Lung (tissue), 11 donors: ENCODE measurements at regions not wholly inside any gene's neighbourhood (a gene's known extent, or its start where the extent isn't known, plus 50 kb on each side); places are given as distances from the start of the nearest gene placed in this dataset.

Experiments used
- ATAC-seq: fragments of 200-7000 bp; cut with Tn5 transposase; one replicate; pipeline ENCODE4 v1.9.1; 2020; ENCODE audit warnings: moderate number of reproducible peaks; ENCODE audit not compliant: insufficient read depth, low FRiP score
- DNase-seq, 3 donors: peaks; one replicate each; pipeline ENCODE4 v3.0.0-alpha.2; 2013 to 2017
- H3K27ac ChIP-seq, 2 donors: one replicate each; pipeline ENCODE4 v1.5.1; 2013; ENCODE audit warnings: mild to moderate bottlenecking in 2 of 2, moderate library complexity in 2 of 2, control low read depth in 1 of 2, inconsistent platforms in 1 of 2, low read depth in 1 of 2, low read length in 1 of 2
- H3K27me3 ChIP-seq, 3 donors: one replicate each; pipeline ENCODE4 v1.5.1; 2013; ENCODE audit warnings: low read length in 2 of 3; ENCODE audit not compliant: control insufficient read depth in 3 of 3, insufficient read depth in 3 of 3
- H3K36me3 ChIP-seq, 4 donors: one replicate each; pipeline ENCODE4 v1.5.1; 2013; ENCODE audit warnings: low read length in 4 of 4, mild to moderate bottlenecking in 1 of 4, moderate library complexity in 1 of 4; ENCODE audit not compliant: control insufficient read depth in 4 of 4, insufficient read depth in 4 of 4
- H3K4me1 ChIP-seq, 5 donors: one replicate each; pipeline ENCODE4 v1.5.1; 2013; ENCODE audit warnings: low read length in 5 of 5, mild to moderate bottlenecking in 2 of 5, moderate library complexity in 1 of 5; ENCODE audit not compliant: control insufficient read depth in 5 of 5, insufficient read depth in 5 of 5
- H3K4me3 ChIP-seq: one replicate; pipeline ENCODE4 v1.5.1; 2013; ENCODE audit warnings: mild to moderate bottlenecking, control low read depth, moderate library complexity
- H3K9ac ChIP-seq, 2 donors: one replicate each; pipeline ENCODE4 v1.5.1; 2013; ENCODE audit warnings: low read length in 2 of 2, control low read depth in 1 of 2; ENCODE audit not compliant: insufficient read depth in 1 of 2
- H3K9me3 ChIP-seq, 4 donors: one replicate each; pipeline ENCODE4 v1.5.1; 2013; ENCODE audit warnings: low read length in 3 of 4, mild to moderate bottlenecking in 1 of 4, moderate library complexity in 1 of 4; ENCODE audit not compliant: control insufficient read depth in 4 of 4, insufficient read depth in 3 of 4
- WGBS, 2 donors: extraction: QIAGEN DNeasy Blood & Tissue Kit; methylation state at CpG; one replicate each; pipeline ENCODE4 v1.1.7; 2013; 5-methylcytosine and 5-hydroxymethylcytosine counted together
- TF ChIP-seq, protein P1 (sequence below): IDR thresholded peaks from 2 replicates; pipeline ENCODE4 v1.5.1; 2012; ENCODE audit warnings: mild to moderate bottlenecking; ENCODE audit errors: control extremely low read depth, extremely low read depth
- donor health status: control.
- donor health status: control.
- donor health status: Bipolar disorder and iron deficiency.
- donor health status: healthy.
- donor health status: DM: yes; HTN: yes; CAD: no.

DNA sequence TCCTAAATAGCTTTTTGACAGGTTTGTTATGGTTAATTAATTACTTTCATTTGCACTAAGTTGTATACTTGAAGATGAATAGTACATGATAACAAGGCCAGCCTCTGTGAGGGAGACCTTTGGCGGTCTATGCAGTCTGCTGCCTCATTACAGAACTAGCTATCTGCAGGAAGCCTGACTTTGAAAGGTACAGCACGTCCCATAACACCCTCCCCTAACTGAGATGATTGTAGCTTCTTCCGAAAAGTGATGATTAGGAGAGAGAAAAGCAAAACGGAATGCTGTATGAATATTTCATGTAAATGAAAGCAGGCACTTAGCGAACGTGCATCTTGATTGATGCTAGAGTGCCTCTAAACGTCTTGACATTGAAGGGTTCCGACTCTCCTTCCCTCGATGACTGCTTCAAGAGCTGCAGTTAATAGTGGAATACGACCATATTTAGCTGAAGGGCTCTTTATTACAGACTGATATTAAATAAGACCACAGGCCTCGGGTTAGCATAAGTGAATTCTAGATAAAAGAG, 116.2 kb upstream of the TMCO5A start:
- no peaks in the 10 kb centered on the region for H3K4me1 ChIP-seq
- ATAC-seq: no peak
- H3K27me3 ChIP-seq: no peaks in the 10 kb centered on the region
- 53 to 70% methylated on average over 11 of the region's 11 CpGs for WGBS, 2 donors
- DNase-seq: peak in 2 of 3 donors; percentile 10 to 28
- no peak overlapping the region for H3K9ac ChIP-seq
- no peak overlapping the region for H3K4me3 ChIP-seq
- no peaks in the 10 kb centered on the region for H3K9me3 ChIP-seq
- TF ChIP-seq, protein P1, sequence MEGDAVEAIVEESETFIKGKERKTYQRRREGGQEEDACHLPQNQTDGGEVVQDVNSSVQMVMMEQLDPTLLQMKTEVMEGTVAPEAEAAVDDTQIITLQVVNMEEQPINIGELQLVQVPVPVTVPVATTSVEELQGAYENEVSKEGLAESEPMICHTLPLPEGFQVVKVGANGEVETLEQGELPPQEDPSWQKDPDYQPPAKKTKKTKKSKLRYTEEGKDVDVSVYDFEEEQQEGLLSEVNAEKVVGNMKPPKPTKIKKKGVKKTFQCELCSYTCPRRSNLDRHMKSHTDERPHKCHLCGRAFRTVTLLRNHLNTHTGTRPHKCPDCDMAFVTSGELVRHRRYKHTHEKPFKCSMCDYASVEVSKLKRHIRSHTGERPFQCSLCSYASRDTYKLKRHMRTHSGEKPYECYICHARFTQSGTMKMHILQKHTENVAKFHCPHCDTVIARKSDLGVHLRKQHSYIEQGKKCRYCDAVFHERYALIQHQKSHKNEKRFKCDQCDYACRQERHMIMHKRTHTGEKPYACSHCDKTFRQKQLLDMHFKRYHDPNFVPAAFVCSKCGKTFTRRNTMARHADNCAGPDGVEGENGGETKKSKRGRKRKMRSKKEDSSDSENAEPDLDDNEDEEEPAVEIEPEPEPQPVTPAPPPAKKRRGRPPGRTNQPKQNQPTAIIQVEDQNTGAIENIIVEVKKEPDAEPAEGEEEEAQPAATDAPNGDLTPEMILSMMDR: no peak
- H3K36me3 ChIP-seq: no peaks in the 10 kb centered on the region
- H3K27ac ChIP-seq: no peak overlapping the region

DNA sequence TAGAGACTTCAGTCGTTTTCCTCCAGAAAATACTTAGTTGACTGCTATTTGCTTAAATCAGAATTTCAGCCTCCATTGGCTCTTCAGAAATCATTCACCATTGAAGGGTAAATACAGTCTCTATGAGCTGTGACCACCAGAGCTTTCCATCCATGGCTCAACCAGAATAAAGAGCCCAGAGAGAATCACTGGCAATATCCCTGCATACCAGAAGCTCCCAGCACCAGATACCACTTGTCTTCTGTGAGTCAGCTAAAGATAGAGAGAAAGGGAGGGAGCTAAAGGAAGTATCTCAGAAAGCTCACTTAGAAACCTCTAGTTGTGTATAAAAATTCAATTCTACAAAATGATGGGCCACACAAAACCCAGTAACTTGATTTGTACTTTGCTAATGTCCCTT, 115.2 kb upstream of the TMCO5A start:
- Histone ChIP-seq H3K9ac (no peak overlapping the region), H3K27ac (no peak overlapping the region), H3K4me1 (no peaks in the 10 kb centered on the region), H3K27me3 (no peaks in the 10 kb centered on the region), H3K9me3 (no peaks in the 10 kb centered on the region), H3K36me3 (no peaks in the 10 kb centered on the region), H3K4me3 (no peak overlapping the region)
- 81 to 82% methylated on average over 1 of the region's 1 CpG for WGBS, 2 donors
- TF ChIP-seq, protein P1: no peak
- DNase-seq (no peak), ATAC-seq (no peak)

- TF ChIP-seq, protein P1: no peak
- no peaks in the 10 kb centered on the region for H3K4me1 ChIP-seq
- no peak overlapping the region for H3K27ac ChIP-seq
- DNase-seq (no peak), ATAC-seq (no peak)
- 84 to 90% methylated on average over 10 of the region's 10 CpGs for WGBS, 2 donors
- H3K9ac ChIP-seq: no peak overlapping the region
- H3K4me3 ChIP-seq: no peak overlapping the region
- H3K9me3 ChIP-seq: no peaks in the 10 kb centered on the region
- H3K36me3 ChIP-seq: no peaks in the 10 kb centered on the region
- H3K27me3 ChIP-seq: no peaks in the 10 kb centered on the region
These were observed 113.9 kb upstream of the TMCO5A start for GRCh38 chr15:37820380-37821128.
